Effector memory CD4-positive, alpha-beta T cell (primary cell): ENCODE measurements at regions not wholly inside any gene's neighbourhood (a gene's known extent, or its start where the extent isn't known, plus 50 kb on each side); places are given as distances from the start of the nearest gene placed in this dataset.

Experiments used
- DNase-seq, 3 donors: peaks; one replicate each; pipeline ENCODE4 v3.0.0-alpha.2; 2020
- H3K27ac ChIP-seq: 2 replicates; pipeline ENCODE4 v1.7.0; 2013; ENCODE audit warnings: mild to moderate bottlenecking, low read length, moderate library complexity; ENCODE audit not compliant: insufficient read depth, poor library complexity, severe bottlenecking
- H3K27me3 ChIP-seq: replicated peaks from 2 replicates; pipeline ENCODE4 v1.7.0; 2013; ENCODE audit warnings: mild to moderate bottlenecking, low read length; ENCODE audit not compliant: insufficient read depth, control insufficient read depth, poor library complexity, severe bottlenecking
- H3K36me3 ChIP-seq: 2 replicates; pipeline ENCODE4 v1.7.0; 2013; ENCODE audit warnings: mild to moderate bottlenecking, low read length, moderate library complexity; ENCODE audit not compliant: control insufficient read depth, insufficient read depth
- H3K4me1 ChIP-seq: 2 replicates; pipeline ENCODE4 v1.7.0; 2013; ENCODE audit warnings: low read length, mild to moderate bottlenecking; ENCODE audit not compliant: control insufficient read depth, insufficient read depth, poor library complexity, severe bottlenecking
- H3K4me3 ChIP-seq: 2 replicates; pipeline ENCODE4 v1.7.0; 2013; ENCODE audit warnings: low read length, low read depth, mild to moderate bottlenecking; ENCODE audit not compliant: insufficient read depth, poor library complexity, severe bottlenecking
- H3K9me3 ChIP-seq: 2 replicates; pipeline ENCODE4 v1.7.0; 2013; ENCODE audit warnings: mild to moderate bottlenecking, low read length, moderate library complexity; ENCODE audit not compliant: control insufficient read depth

DNA sequence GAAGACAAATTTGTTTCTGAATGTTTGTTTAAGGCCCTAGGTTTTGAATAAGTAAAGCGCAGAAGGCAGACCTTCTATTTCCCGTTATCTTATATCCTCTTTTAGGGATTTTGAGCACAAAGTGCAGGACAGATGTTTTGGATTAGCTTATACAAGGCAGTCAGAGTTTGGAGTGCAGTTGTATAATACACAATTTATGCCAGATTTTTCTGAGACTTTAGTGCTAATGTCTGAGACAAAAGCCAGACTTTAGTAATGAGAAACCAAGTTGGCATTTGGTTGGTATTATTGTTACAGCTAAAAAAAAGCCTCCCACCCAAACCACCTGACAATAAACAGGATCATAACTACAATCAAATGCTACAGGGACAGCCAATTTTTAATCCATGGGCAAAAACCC, 309.9 kb upstream of the SATB1 start:
- Histone ChIP-seq H3K4me1 (peaks cover 14% of the 10 kb centered on the region), H3K4me3 (no peak overlapping the region), H3K27ac (no peak overlapping the region), H3K36me3 (no peaks in the 10 kb centered on the region), H3K27me3 (no peaks in the 10 kb centered on the region), H3K9me3 (no peaks in the 10 kb centered on the region)
- no peak for DNase-seq

DNA sequence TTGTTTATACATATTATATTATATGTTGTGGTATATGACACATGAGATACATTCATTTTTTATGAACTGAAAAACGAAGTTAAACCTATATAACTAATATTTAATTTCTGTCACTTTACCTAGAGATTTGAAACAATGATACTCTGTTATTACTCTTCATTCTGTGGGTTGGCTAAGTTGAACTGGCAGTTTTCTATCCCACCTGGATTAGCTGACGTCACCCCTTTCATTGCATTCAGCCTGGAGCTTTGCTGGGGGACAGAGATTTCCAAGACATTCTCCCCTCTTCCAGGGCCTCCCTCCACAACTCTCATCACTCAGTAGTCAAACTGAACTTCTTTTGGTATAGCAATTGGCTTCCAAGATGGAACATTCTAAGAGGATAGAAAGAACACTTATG, 309.2 kb upstream of the SATB1 start:
- no peak for DNase-seq
- H3K4me1 ChIP-seq: peaks cover 7% of the 10 kb centered on the region
- H3K36me3 ChIP-seq: no peaks in the 10 kb centered on the region
- no peaks in the 10 kb centered on the region for H3K27me3 ChIP-seq
- no peak overlapping the region for H3K4me3 ChIP-seq
- H3K27ac ChIP-seq: no peak overlapping the region
- H3K9me3 ChIP-seq: no peaks in the 10 kb centered on the region

DNA sequence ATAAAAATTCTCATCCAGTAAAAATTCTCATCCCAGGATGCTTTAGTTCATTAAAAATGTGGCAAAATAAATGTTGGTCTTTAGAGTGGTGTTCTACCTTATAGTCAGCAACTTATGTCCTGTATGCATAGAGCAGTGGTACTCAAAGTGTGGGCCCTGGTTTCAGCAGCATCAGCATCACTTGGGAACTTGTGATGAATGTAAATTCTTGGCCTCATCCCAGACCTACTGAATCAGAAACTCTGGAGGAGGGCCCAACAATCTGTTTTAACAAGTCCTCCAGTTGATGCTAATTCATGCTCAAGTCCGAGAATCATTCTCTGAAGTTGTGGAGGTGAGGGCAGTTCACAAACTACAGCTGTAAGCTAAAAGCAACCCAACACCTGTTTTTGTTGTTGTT, 307.3 kb upstream of the SATB1 start:
- no peaks in the 10 kb centered on the region for H3K9me3 ChIP-seq
- H3K4me3 ChIP-seq: no peak overlapping the region
- no peak overlapping the region for H3K27ac ChIP-seq
- no peak for DNase-seq
- H3K4me1 ChIP-seq: peaks cover 2% of the 10 kb centered on the region
- H3K27me3 ChIP-seq: no peaks in the 10 kb centered on the region
- H3K36me3 ChIP-seq: no peaks in the 10 kb centered on the region

DNA sequence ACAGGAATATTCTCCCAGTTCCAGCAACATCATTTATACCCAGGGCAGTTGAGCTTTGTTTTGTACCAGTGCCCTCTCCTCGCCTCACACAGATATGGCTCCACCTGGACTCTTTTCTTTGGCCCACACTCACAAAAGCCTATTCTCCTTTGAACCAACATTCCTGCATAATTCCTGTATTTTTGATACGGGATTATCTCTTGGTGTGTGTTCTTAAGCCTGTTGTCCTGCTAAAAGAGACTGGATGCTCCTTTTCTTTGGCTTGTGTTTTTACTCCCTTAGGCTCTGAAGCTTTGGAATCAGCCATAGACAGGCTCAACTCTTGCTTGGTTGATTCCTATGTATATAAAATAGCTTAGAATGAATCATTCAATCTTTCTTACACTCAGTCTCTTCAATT, 305.4 kb upstream of the SATB1 start:
- Histone ChIP-seq H3K27me3 (no peaks in the 10 kb centered on the region), H3K36me3 (no peaks in the 10 kb centered on the region), H3K9me3 (no peaks in the 10 kb centered on the region), H3K4me3 (no peak overlapping the region), H3K27ac (no peak overlapping the region), H3K4me1 (peaks cover 14% of the 10 kb centered on the region)
- DNase-seq: no peak

DNA sequence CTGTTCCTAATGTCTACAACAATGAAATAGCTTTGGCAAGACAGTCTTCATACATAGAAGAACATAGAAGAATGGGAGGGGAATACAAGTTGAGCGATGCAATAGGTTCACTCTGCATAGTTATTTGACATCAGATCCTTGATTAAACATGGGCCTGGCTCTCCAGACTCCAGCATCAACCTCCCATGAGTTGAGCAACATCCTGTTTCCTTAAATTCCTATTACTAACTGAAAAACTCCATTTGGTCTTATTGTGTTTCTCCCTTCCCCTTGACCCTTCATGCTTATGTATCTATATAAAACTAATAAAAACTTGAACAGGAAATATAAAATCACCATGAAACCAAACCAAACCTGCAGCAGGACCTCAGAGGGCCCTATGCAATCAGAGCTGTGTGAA, 304.5 kb upstream of the SATB1 start:
- H3K36me3 ChIP-seq: no peaks in the 10 kb centered on the region
- no peak for DNase-seq
- H3K4me1 ChIP-seq: peaks cover 18% of the 10 kb centered on the region
- H3K9me3 ChIP-seq: no peaks in the 10 kb centered on the region
- H3K27ac ChIP-seq: no peak overlapping the region
- no peak overlapping the region for H3K4me3 ChIP-seq
- no peaks in the 10 kb centered on the region for H3K27me3 ChIP-seq

DNA sequence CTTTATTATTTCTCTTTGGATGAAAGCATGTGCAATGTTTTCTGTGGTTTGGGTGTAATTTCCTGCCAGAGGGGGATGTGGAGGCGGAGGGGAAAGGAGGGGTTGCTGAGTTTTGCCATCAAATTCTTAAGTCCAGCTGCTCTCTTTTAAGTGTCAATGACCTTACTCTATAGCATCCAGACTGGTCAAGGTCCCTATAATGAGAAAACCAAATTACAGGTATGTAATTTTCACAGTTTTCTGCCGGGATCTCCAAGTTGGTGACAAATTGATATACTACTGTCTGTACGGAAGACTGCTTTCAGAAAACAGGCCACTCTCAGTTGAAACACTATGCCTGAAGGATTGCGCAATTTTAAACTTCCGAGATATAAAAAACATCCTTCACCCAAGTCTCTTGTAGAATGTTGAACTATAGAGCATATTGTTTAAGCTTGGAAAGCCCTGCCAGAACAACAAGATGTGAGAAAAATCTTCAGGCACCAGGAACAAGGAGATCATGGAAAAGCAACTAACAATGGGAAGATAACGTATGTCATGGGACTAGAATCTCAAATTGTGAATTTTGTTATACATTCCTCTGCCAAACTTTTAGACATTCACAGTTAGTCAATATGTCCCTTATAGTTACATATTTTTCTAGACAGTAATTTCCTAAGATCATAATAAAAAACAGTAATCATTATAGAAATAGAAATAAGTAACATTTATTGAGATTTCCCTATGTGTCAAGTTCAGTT, 300.7 kb upstream of the SATB1 start:
- Histone ChIP-seq H3K4me3 (peak overlapping the region; percentile 8), H3K36me3 (no peaks in the 10 kb centered on the region), H3K27ac (peak overlapping the region; percentile 56), H3K4me1 (peaks cover 36% of the 10 kb centered on the region), H3K9me3 (no peaks in the 10 kb centered on the region), H3K27me3 (no peaks in the 10 kb centered on the region)
- peak in 1 of 3 donors; percentile 12 for DNase-seq

DNA sequence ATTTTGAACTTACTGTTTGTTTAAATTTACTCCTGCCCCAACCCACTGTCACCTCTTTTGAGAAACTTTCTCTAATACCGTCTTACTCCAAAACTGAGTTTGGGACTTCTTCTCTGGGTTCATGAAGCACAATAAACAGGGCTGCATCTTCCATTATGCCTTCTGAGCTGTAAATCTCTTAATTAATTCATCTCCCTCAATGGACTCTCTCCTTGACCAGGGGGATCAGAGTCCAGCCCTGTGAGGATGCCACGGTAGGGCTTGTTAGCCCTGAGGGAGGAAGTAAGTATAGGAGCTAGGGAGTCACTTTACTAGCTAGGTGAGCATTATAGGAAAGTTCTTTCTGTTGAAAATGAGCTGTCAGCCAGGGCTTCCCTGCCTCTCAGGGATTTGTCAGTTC, 299.3 kb upstream of the SATB1 start:
- DNase-seq: no peak
- H3K36me3 ChIP-seq: no peaks in the 10 kb centered on the region
- H3K4me1 ChIP-seq: peaks cover 36% of the 10 kb centered on the region
- peak overlapping the region; percentile 56 for H3K27ac ChIP-seq
- no peaks in the 10 kb centered on the region for H3K9me3 ChIP-seq
- H3K27me3 ChIP-seq: no peaks in the 10 kb centered on the region
- no peak overlapping the region for H3K4me3 ChIP-seq

DNA sequence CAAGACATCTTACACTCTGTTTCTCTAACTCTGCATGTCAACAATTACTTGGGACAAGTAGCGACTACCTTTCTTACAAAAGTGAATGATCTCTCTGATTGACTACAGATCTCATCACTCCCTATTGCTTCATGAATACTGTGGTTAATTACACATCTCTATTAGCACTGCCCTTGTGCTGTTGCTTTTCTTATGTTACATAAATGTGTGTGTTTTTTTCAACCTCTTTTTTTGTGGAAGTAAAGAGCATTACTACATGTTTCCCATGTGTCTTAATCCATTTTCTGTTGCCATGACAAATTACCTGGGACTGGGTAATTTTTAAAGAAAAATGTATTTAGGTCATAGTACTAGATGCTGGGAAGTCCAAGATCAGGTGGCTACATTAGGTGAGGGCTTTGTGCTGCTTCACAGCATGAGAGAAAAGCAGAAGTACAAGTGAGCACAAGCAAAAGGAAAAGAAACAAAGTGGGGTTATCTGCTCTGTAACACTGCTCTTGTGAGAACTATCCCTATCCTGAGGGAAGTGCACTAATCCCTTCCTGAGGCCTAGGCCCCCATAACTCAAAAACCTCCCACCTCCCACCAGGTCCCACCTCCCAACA, 298.2 kb upstream of the SATB1 start:
- Histone ChIP-seq H3K9me3 (no peaks in the 10 kb centered on the region), H3K4me1 (peaks cover 36% of the 10 kb centered on the region), H3K27me3 (no peaks in the 10 kb centered on the region), H3K4me3 (no peak overlapping the region), H3K36me3 (no peaks in the 10 kb centered on the region), H3K27ac (peak overlapping the region; percentile 56)
- no peak for DNase-seq

DNA sequence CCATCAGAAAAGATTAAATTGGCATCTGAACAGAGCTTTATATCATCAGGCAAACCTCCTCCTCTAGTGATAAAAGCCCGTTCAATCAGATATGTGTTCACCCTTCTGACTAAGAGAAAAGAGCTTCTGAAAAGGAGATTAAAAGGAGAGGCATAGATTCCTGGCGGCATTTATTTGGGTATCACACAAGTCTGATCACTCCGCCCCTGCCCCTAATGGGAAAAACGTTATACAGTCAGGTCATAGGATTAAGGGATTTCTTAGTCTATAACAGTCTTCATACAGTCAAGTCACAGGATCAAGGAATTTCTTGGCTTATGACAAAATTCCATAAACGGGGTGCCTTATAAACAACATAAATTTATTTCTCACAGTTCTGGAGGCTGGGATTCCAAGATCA, 295.4 kb upstream of the SATB1 start:
- Histone ChIP-seq H3K36me3 (no peaks in the 10 kb centered on the region), H3K27ac (no peak overlapping the region), H3K27me3 (no peaks in the 10 kb centered on the region), H3K4me3 (no peak overlapping the region), H3K4me1 (peaks cover 43% of the 10 kb centered on the region), H3K9me3 (no peaks in the 10 kb centered on the region)
- DNase-seq: no peak

DNA sequence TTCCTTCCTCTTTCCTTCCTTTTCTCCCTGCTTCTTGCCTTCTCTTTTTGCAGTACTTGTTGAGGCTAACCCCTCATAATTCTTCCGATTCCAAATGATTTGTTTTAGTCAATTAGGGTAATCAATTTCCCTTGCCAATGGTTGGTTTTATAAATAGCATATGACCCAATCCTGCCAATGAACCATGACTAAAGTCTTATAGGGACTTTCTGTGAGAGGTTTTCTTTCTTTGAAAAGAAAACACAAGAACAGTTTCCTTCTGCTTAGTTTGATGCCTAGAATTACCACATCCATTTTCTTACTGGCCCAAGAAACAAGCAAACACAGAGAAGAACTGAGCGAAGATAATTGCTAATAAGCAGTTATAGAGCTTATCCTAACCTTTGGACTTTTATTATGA, 292.5 kb upstream of the SATB1 start:
- H3K4me1 ChIP-seq: peaks cover 34% of the 10 kb centered on the region
- no peak overlapping the region for H3K27ac ChIP-seq

More for the DNA sequence above, 292.5 kb upstream of the SATB1 start:
- no peaks in the 10 kb centered on the region for H3K9me3 ChIP-seq
- H3K4me3 ChIP-seq: no peak overlapping the region
- no peak for DNase-seq
- H3K27me3 ChIP-seq: no peaks in the 10 kb centered on the region
- no peaks in the 10 kb centered on the region for H3K36me3 ChIP-seq
